H1 (cell line): ENCODE measurements at regions not wholly inside any gene's neighbourhood (a gene's known extent, or its start where the extent isn't known, plus 50 kb on each side); places are given as distances from the start of the nearest gene placed in this dataset.

Source experiments
- CTCF ChIA-PET: fragments of 300-600 bp; sonication (Branson Sonifier 250); formaldehyde crosslinking; loops from one replicate; lab custom pipeline; 2021; ENCODE audit not compliant: partially characterized antibody; lab: Charles Lee
- POLR2A ChIA-PET: fragments of 300-600 bp; sonication (Branson Sonifier 250); formaldehyde crosslinking; loops from one replicate; lab custom pipeline; 2021; ENCODE audit warnings: inconsistent platforms; ENCODE audit not compliant: partially characterized antibody; lab: Charles Lee
- DNase-seq, 2 experiments: peaks; one replicate each; pipeline versions ENCODE4 v3.0.0 to v3.0.0-alpha.2; 2010 to 2022; ENCODE audit warnings: low spot score in 2 of 2, low read depth in 1 of 2, mixed read lengths in 1 of 2
- FAIRE-seq: peaks from 2 replicates; lab custom pipeline; 2011; peaks lifted over from hg19 to GRCh38; lab: Jason Lieb, UNC
- H2AFZ ChIP-seq: 2 replicates; pipeline ENCODE4 v1.8.1; 2012; ENCODE audit warnings: low read length, inconsistent platforms
- H2AK5ac ChIP-seq: 2 replicates; pipeline ENCODE4 v1.6.1; 2013; ENCODE audit warnings: low read depth, low read length
- H2BK120ac ChIP-seq: replicated peaks from 2 replicates; pipeline ENCODE3; 2013; ENCODE audit warnings: low read depth, low read length, inconsistent platforms
- H2BK12ac ChIP-seq: 2 replicates; pipeline ENCODE4 v1.6.1; 2013; ENCODE audit warnings: low read depth, low read length
- H2BK15ac ChIP-seq: 2 replicates; pipeline ENCODE4 v1.6.1; 2013; ENCODE audit warnings: low read length
- H2BK20ac ChIP-seq: 2 replicates; pipeline ENCODE4 v1.6.1; 2013; ENCODE audit warnings: low read length
- H2BK5ac ChIP-seq: 2 replicates; pipeline ENCODE4 v1.6.1; 2013; ENCODE audit warnings: low read depth, low read length
- H3K14ac ChIP-seq: 2 replicates; pipeline ENCODE4 v1.6.1; 2013; ENCODE audit warnings: inconsistent platforms; ENCODE audit not compliant: insufficient read length
- H3K18ac ChIP-seq: 2 replicates; pipeline ENCODE4 v1.6.1; 2013; ENCODE audit warnings: low read length; ENCODE audit errors: extremely low read depth
- H3K23ac ChIP-seq: 2 replicates; pipeline ENCODE4 v1.6.1; 2013; ENCODE audit warnings: inconsistent platforms; ENCODE audit not compliant: insufficient read length
- H3K23me2 ChIP-seq: 2 replicates; pipeline ENCODE4 v1.6.1; 2013; ENCODE audit warnings: low read depth, low read length
- H3K27ac ChIP-seq: 2 replicates; pipeline ENCODE4 v1.6.1; 2011; ENCODE audit warnings: low read depth, low read length, inconsistent platforms
- H3K27me3 ChIP-seq, 4 experiments: replicated peaks in 1 of 4; 1 replicate in 1 of 4; 2 replicates in 3 of 4; pipeline versions ENCODE4 v1.6.1 to v1.8.1; 2011 to 2013; ENCODE audit warnings: low read length in 3 of 4, mild to moderate bottlenecking in 3 of 4, inconsistent platforms in 2 of 4, mixed read lengths in 2 of 4, moderate library complexity in 1 of 4; ENCODE audit not compliant: control insufficient read depth in 3 of 4, insufficient read depth in 3 of 4; ENCODE audit errors: extremely low read depth in 1 of 4
- H3K36me3 ChIP-seq, 4 experiments: 2 replicates each; pipeline versions ENCODE4 v1.6.1 to v1.8.1; 2011 to 2013; ENCODE audit warnings: mild to moderate bottlenecking in 4 of 4, low read length in 3 of 4, moderate library complexity in 2 of 4, control low read depth in 1 of 4, inconsistent platforms in 1 of 4; ENCODE audit not compliant: insufficient read depth in 4 of 4, control insufficient read depth in 2 of 4
- H3K4ac ChIP-seq: replicated peaks from 2 replicates; pipeline ENCODE3; 2013; ENCODE audit warnings: low read length, low read depth, mixed read lengths, inconsistent platforms; ENCODE audit not compliant: insufficient read length
- H3K4me1 ChIP-seq, 4 experiments: replicated peaks in 1 of 4; 1 replicate in 1 of 4; 2 replicates in 3 of 4; pipeline versions ENCODE4 v1.6.1 to v1.8.1; 2011 to 2013; ENCODE audit warnings: low read length in 3 of 4, inconsistent platforms in 2 of 4, mixed read lengths in 1 of 4; ENCODE audit not compliant: insufficient read depth in 4 of 4, control insufficient read depth in 3 of 4
- H3K4me2 ChIP-seq, 2 experiments: 2 replicates each; pipeline versions ENCODE4 v1.6.1 to v1.8.1; 2011 to 2013; ENCODE audit warnings: low read depth in 2 of 2, low read length in 2 of 2, control low read depth in 1 of 2, inconsistent platforms in 1 of 2, mild to moderate bottlenecking in 1 of 2; ENCODE audit not compliant: insufficient read depth in 1 of 2
- H3K4me3 ChIP-seq, 4 experiments: fragments of 200-600, 300-600 bp in 1 of 4; sonication (generic), shearing (Covaris generic), sonication (Bioruptor Twin) in 1 of 4; 2 replicates each; pipeline versions ENCODE4 v1.5.1 to v1.8.1; 2011 to 2016; ENCODE audit warnings: low read length in 4 of 4, low read depth in 3 of 4, control low read depth in 2 of 4, inconsistent platforms in 2 of 4, mild to moderate bottlenecking in 2 of 4, mixed read lengths in 1 of 4, moderate library complexity in 1 of 4; ENCODE audit not compliant: insufficient read depth in 2 of 4; ENCODE audit errors: extremely low read depth in 1 of 4
- H3K56ac ChIP-seq: replicated peaks from 2 replicates; pipeline ENCODE3; 2013; ENCODE audit warnings: low read depth, mild to moderate bottlenecking, mixed read lengths, low read length, inconsistent platforms; ENCODE audit not compliant: insufficient read length
- H3K79me1 ChIP-seq: 2 replicates; pipeline ENCODE4 v1.6.1; 2013; ENCODE audit warnings: low read depth, low read length, control low read depth
- H3K79me2 ChIP-seq, 2 experiments: 2 replicates each; pipeline versions ENCODE4 v1.6.1 to v1.8.1; 2012 to 2013; ENCODE audit warnings: low read length in 2 of 2, mild to moderate bottlenecking in 2 of 2, inconsistent platforms in 1 of 2; ENCODE audit not compliant: insufficient read depth in 2 of 2, control insufficient read depth in 1 of 2
- H3K9ac ChIP-seq, 4 experiments: replicated peaks in 1 of 4; 1 replicate in 1 of 4; 2 replicates in 3 of 4; pipeline versions ENCODE4 v1.6.1 to v1.8.1; 2011 to 2013; ENCODE audit warnings: low read depth in 3 of 4, low read length in 3 of 4, control low read depth in 2 of 4, mild to moderate bottlenecking in 2 of 4, moderate library complexity in 2 of 4, inconsistent platforms in 1 of 4; ENCODE audit errors: extremely low read depth in 1 of 4
- H3K9me3 ChIP-seq, 2 experiments: 2 replicates each; pipeline versions ENCODE4 v1.6.1 to v1.8.1; 2012 to 2013; ENCODE audit warnings: mild to moderate bottlenecking in 2 of 2, moderate library complexity in 2 of 2, control low read depth in 1 of 2, inconsistent platforms in 1 of 2, low read depth in 1 of 2, low read length in 1 of 2, mixed read lengths in 1 of 2; ENCODE audit not compliant: insufficient read depth in 2 of 2
- H4K20me1 ChIP-seq, 2 experiments: replicated peaks in 1 of 2; 2 replicates each; pipeline versions ENCODE3 to v1.8.1; 2011 to 2013; ENCODE audit warnings: inconsistent platforms in 2 of 2, low read length in 2 of 2, mild to moderate bottlenecking in 1 of 2; ENCODE audit not compliant: insufficient read depth in 2 of 2, control insufficient read depth in 1 of 2
- H4K5ac ChIP-seq: 2 replicates; pipeline ENCODE4 v1.6.1; 2013; ENCODE audit warnings: low read length, low read depth, mixed read lengths, inconsistent platforms; ENCODE audit not compliant: insufficient read length
- H4K8ac ChIP-seq: 2 replicates; pipeline ENCODE4 v1.8.0; 2013; ENCODE audit warnings: mild to moderate bottlenecking, moderate library complexity, low read length, inconsistent platforms; ENCODE audit not compliant: insufficient read depth; ENCODE audit errors: extremely low read depth
- H4K91ac ChIP-seq: replicated peaks from 2 replicates; pipeline ENCODE3; 2013; ENCODE audit warnings: low read length, mixed read lengths, inconsistent platforms; ENCODE audit not compliant: insufficient read length
- ATF3 ChIP-seq: IDR thresholded peaks from 2 replicates; pipeline ENCODE4 v1.6.1; 2011; ENCODE audit warnings: low read depth, mild to moderate bottlenecking, low read length; ENCODE audit not compliant: insufficient read depth
- BRCA1 ChIP-seq: IDR thresholded peaks from 2 replicates; pipeline ENCODE4 v1.6.1; 2012; ENCODE audit warnings: low read depth, low read length, improper control_type of control experiment
- CHD1 ChIP-seq: IDR thresholded peaks from 2 replicates; pipeline ENCODE4 v1.6.1; 2012; ENCODE audit warnings: low read depth, low read length, improper control_type of control experiment
- CREB1 ChIP-seq: IDR thresholded peaks from 2 replicates; pipeline ENCODE4 v1.6.1; 2012; ENCODE audit warnings: inconsistent platforms
- CTBP2 ChIP-seq: IDR thresholded peaks from 2 replicates; pipeline ENCODE4 v1.7.0; 2011; ENCODE audit warnings: borderline replicate concordance, mild to moderate bottlenecking, moderate library complexity, mixed read lengths, low read length; ENCODE audit not compliant: insufficient read depth, insufficient read length
- FOSL1 ChIP-seq: IDR thresholded peaks from 2 replicates; pipeline ENCODE4 v1.6.1; 2011; ENCODE audit warnings: mild to moderate bottlenecking, low read depth, low read length, moderate library complexity; ENCODE audit not compliant: insufficient read depth
- KDM4A ChIP-seq: IDR thresholded peaks from one replicate; pipeline ENCODE4 v1.7.1; 2012; ENCODE audit warnings: low read depth, mild to moderate bottlenecking, moderate library complexity, low read length, inconsistent platforms; ENCODE audit not compliant: severe bottlenecking
- POLR2A ChIP-seq, 2 experiments: IDR thresholded peaks; 1 replicate in 1 of 2; 2 replicates in 1 of 2; pipeline ENCODE4 v1.6.1; 2011; ENCODE audit warnings: low read depth in 2 of 2, low read length in 2 of 2, mild to moderate bottlenecking in 2 of 2; ENCODE audit errors: control extremely low read depth in 1 of 2
- RAD21 ChIP-seq, 2 experiments: IDR thresholded peaks in 1 of 2; conservative IDR thresholded peaks in 1 of 2; 2 replicates each; pipeline ENCODE4 v1.6.1; 2011; ENCODE audit warnings: low read depth in 2 of 2, low read length in 2 of 2, improper control_type of control experiment in 1 of 2, inconsistent platforms in 1 of 2, mild to moderate bottlenecking in 1 of 2, moderate library complexity in 1 of 2
- SIN3A ChIP-seq, 2 experiments: IDR thresholded peaks in 1 of 2; conservative IDR thresholded peaks in 1 of 2; 2 replicates each; pipeline ENCODE4 v1.6.1; 2011 to 2012; ENCODE audit warnings: low read length in 2 of 2, improper control_type of control experiment in 1 of 2, low read depth in 1 of 2, mild to moderate bottlenecking in 1 of 2
- SIX5 ChIP-seq: IDR thresholded peaks from 2 replicates; pipeline ENCODE4 v1.6.1; 2011; ENCODE audit warnings: mild to moderate bottlenecking, low read depth, low read length
- TAF7 ChIP-seq: optimal IDR thresholded peaks from 2 replicates; pipeline ENCODE3; 2011; ENCODE audit warnings: low read depth, mild to moderate bottlenecking, inconsistent platforms, low read length, moderate library complexity, borderline replicate concordance
- ZNF274 ChIP-seq: IDR thresholded peaks from 2 replicates; pipeline ENCODE4 v1.7.0; 2012; ENCODE audit warnings: low read length, borderline replicate concordance; ENCODE audit errors: extremely low read depth

GRCh38 chr12:71276541-71276940 is 118.7 kb upstream of the TSPAN8 start:
- no peak overlapping the region for H3K23ac ChIP-seq
- H4K91ac ChIP-seq = no peak overlapping the region
- H3K4me2 ChIP-seq = no peak overlapping the region
- CTCF ChIA-PET = interaction anchor here (1.2 kb wide), 1 partner anchor 116 kb away, joined by 4 read pairs; no protein-coding TSS in a partner anchor
- no peak overlapping the region for H2BK20ac ChIP-seq
- no peak overlapping the region for H3K27ac ChIP-seq
- H3K9ac ChIP-seq = no peak overlapping the region
- H3K4ac ChIP-seq = no peak overlapping the region
- POLR2A ChIA-PET = no interaction called here
- H4K20me1 ChIP-seq = no peaks in the 10 kb centered on the region
- H3K18ac ChIP-seq = no peak overlapping the region
- H4K8ac ChIP-seq = no peak overlapping the region
- no peaks in the 10 kb centered on the region for H3K79me2 ChIP-seq
- H2BK120ac ChIP-seq = no peak overlapping the region
- DNase-seq = no peak
- no peak overlapping the region for H3K56ac ChIP-seq
- no peak overlapping the region for H4K5ac ChIP-seq
- no peak overlapping the region for H2AK5ac ChIP-seq
- TF ChIP-seq ATF3 = no peak
- no peak for TF ChIP-seq ZNF274
- TF ChIP-seq FOSL1 = no peak
- no peak for TF ChIP-seq BRCA1
- no peak for TF ChIP-seq SIN3A (conservative IDR thresholded peaks at IDR 0.05 in 1 of 2, IDR thresholded peaks at IDR 0.05 in 1 of 2; ENCODE audit: low read depth in 1 of 2, low read length in 2 of 2)
- no peak for TF ChIP-seq TAF7
- TF ChIP-seq CTBP2 = no peak
- TF ChIP-seq POLR2A (IDR thresholded peaks at IDR 0.05; ENCODE audit: control extremely low read depth in 1 of 2, low read depth in 2 of 2, low read length in 2 of 2) = no peak
- no peak for TF ChIP-seq CHD1
- no peak for TF ChIP-seq RAD21 (IDR thresholded peaks at IDR 0.05 in 1 of 2, conservative IDR thresholded peaks at IDR 0.05 in 1 of 2; ENCODE audit: low read depth in 2 of 2, low read length in 2 of 2)
- no peak for TF ChIP-seq CREB1
- no peak for TF ChIP-seq SIX5
- no peak for TF ChIP-seq KDM4A
- TF ChIP-seq, all 59 proteins: peak for 0
- H3K4me1 ChIP-seq = no peaks in the 10 kb centered on the region
- H3K4me3 ChIP-seq = no peak overlapping the region
- H2BK12ac ChIP-seq = no peak overlapping the region
- FAIRE-seq = no peak
- no peaks in the 10 kb centered on the region for H3K23me2 ChIP-seq
- H3K36me3 ChIP-seq = no peaks in the 10 kb centered on the region
- H2BK5ac ChIP-seq = no peak overlapping the region
- no peaks in the 10 kb centered on the region for H3K27me3 ChIP-seq
- H2AFZ ChIP-seq = no peak overlapping the region
- no peaks in the 10 kb centered on the region for H3K79me1 ChIP-seq
- H3K14ac ChIP-seq = no peak overlapping the region
- H3K9me3 ChIP-seq = no peaks in the 10 kb centered on the region
- no peak overlapping the region for H2BK15ac ChIP-seq
